ENCODE measurements at regions not wholly inside any gene's neighbourhood (a gene's known extent, or its start where the extent isn't known, plus 50 kb on each side); places are given as distances from the start of the nearest gene placed in this dataset.

DNA sequence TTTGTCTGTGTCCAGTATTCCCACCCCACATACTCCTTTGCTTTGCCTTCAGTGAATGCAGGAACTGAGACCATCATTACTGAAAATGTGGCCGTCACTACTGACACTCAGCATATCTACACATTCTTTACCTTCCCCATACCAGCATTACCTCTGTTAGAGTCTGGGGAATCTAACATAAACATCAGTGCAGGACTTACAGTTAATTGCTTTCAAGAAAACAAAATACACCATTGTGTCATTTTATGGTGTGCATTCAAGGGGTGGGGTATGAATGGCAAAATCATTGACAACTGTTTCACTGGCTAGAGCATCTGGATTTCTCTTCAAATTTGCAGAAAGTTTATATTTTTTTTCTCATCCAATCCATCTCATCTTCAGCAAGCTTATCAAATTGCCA, 731.4 kb upstream of the RIOK2 start:
- Mint-ChIP-seq H3K27ac (no peak overlapping the region), H3K36me3 (no peaks in the 10 kb centered on the region), H3K4me1 (no peaks in the 10 kb centered on the region), H3K9me3 (peaks cover 0 to 2% (median 0%) of the 10 kb centered on the region in 8 donors), H3K4me3 (no peak overlapping the region), H3K27me3 (no peaks in the 10 kb centered on the region)
- Histone ChIP-seq H3K36me3 (ENCODE audit: insufficient read depth, low read length) (no peaks in the 10 kb centered on the region), H3K4me1 (ENCODE audit: insufficient read depth, low read length) (no peaks in the 10 kb centered on the region), H3K4me3 (ENCODE audit: low read length in 2 of 2) (no peak overlapping the region), H3K9me3 (ENCODE audit: control insufficient read depth in 1 of 2, low read length in 2 of 2) (no peaks in the 10 kb centered on the region), H3K27ac (ENCODE audit: low read depth, low read length) (no peak overlapping the region), H3K27me3 (ENCODE audit: insufficient read depth, low read length) (no peaks in the 10 kb centered on the region)
- no peak for DNase-seq
- CTCF ChIA-PET (ENCODE audit: partially characterized antibody) = no interaction called here
- POLR2A ChIA-PET (ENCODE audit: partially characterized antibody) = no interaction called here
- intact Hi-C loops (cut with micrococcal nuclease) = no loop called here

DNA sequence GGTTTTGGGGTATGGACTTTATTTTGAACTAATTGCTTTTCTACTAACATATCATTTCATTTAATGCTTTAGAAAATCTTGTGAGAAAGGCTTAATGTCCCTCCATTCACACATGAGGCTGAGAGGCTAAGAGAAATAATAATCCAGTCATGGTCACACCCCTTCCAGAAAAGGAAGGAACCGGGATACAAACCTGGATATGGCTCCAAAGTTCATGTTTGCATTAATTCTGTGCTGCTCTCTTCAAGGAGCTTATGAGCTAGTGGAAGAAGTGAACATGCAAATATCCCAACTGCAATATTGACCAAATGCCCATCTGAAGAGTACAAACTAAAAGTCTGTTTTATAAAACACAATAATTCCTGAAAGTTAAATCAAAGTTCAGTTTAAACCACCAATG, 732.1 kb upstream of the RIOK2 start:
- ChIA-PET CTCF (ENCODE audit: partially characterized antibody) (no interaction called here), POLR2A (ENCODE audit: partially characterized antibody) (no interaction called here)
- no peaks in the 10 kb centered on the region for H3K4me1 Mint-ChIP-seq
- no peaks in the 10 kb centered on the region for H3K9me3 ChIP-seq (ENCODE audit: control insufficient read depth in 1 of 2, low read length in 2 of 2)
- no peaks in the 10 kb centered on the region for H3K36me3 ChIP-seq (ENCODE audit: insufficient read depth, low read length)
- H3K27ac ChIP-seq (ENCODE audit: low read depth, low read length) = no peak overlapping the region
- intact Hi-C loops (cut with micrococcal nuclease) = no loop called here
- H3K4me3 ChIP-seq (ENCODE audit: low read length in 2 of 2) = no peak overlapping the region
- H3K9me3 Mint-ChIP-seq = peaks cover 0 to 2% (median 0%) of the 10 kb centered on the region in 8 donors
- no peaks in the 10 kb centered on the region for H3K4me1 ChIP-seq (ENCODE audit: insufficient read depth, low read length)
- H3K27me3 ChIP-seq (ENCODE audit: insufficient read depth, low read length) = no peaks in the 10 kb centered on the region
- no peaks in the 10 kb centered on the region for H3K36me3 Mint-ChIP-seq
- H3K27ac Mint-ChIP-seq = no peak overlapping the region
- no peak for DNase-seq
- H3K27me3 Mint-ChIP-seq = no peaks in the 10 kb centered on the region
- H3K4me3 Mint-ChIP-seq = no peak overlapping the region

DNA sequence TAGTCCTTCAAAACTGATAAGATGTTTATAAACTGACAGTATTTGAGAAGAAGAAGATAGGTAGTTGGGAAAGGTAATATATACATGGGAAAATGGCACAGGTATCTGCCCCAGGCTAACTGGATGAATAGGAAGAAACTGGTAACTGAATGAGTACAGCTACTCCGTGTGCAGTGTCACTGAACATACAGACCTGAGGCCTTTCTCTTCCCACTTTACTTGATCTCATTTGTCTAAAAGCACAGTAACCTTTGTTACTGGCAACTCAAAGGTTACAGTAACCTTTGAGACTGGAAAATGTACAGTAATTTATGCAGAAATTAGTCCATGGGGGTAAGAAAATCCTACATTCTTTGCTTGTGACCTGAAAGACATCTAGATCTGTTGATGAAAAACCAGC, 735.0 kb upstream of the RIOK2 start:
- Mint-ChIP-seq H3K4me1 (no peaks in the 10 kb centered on the region), H3K36me3 (no peaks in the 10 kb centered on the region), H3K4me3 (no peak overlapping the region), H3K27ac (no peak overlapping the region), H3K27me3 (no peaks in the 10 kb centered on the region), H3K9me3 (no peaks in the 10 kb centered on the region)
- ChIA-PET CTCF (ENCODE audit: partially characterized antibody) (no interaction called here), POLR2A (ENCODE audit: partially characterized antibody) (interaction anchor here (0.5 kb wide), 1 partner anchor 160 kb away, joined by 3 read pairs; no protein-coding TSS in a partner anchor)
- Histone ChIP-seq H3K27me3 (ENCODE audit: insufficient read depth, low read length) (no peaks in the 10 kb centered on the region), H3K27ac (ENCODE audit: low read depth, low read length) (no peak overlapping the region), H3K4me1 (ENCODE audit: insufficient read depth, low read length) (no peaks in the 10 kb centered on the region), H3K36me3 (ENCODE audit: insufficient read depth, low read length) (no peaks in the 10 kb centered on the region), H3K4me3 (ENCODE audit: low read length in 2 of 2) (no peak overlapping the region), H3K9me3 (ENCODE audit: control insufficient read depth in 1 of 2, low read length in 2 of 2) (no peaks in the 10 kb centered on the region)
- intact Hi-C loops (cut with micrococcal nuclease) = no loop called here
- DNase-seq = no peak

GRCh38 chr5:97918620-97919019, 735.6 kb upstream of the RIOK2 start:
- H3K27me3 Mint-ChIP-seq = no peaks in the 10 kb centered on the region
- Histone ChIP-seq H3K27me3 (ENCODE audit: insufficient read depth, low read length) (no peaks in the 10 kb centered on the region), H3K36me3 (ENCODE audit: insufficient read depth, low read length) (no peaks in the 10 kb centered on the region), H3K4me3 (ENCODE audit: low read length in 2 of 2) (no peak overlapping the region), H3K4me1 (ENCODE audit: insufficient read depth, low read length) (no peaks in the 10 kb centered on the region), H3K9me3 (ENCODE audit: control insufficient read depth in 1 of 2, low read length in 2 of 2) (no peaks in the 10 kb centered on the region), H3K27ac (ENCODE audit: low read depth, low read length) (no peak overlapping the region)
- H3K27ac Mint-ChIP-seq = no peak overlapping the region
- intact Hi-C loops (cut with micrococcal nuclease) = no loop called here
- no peaks in the 10 kb centered on the region for H3K36me3 Mint-ChIP-seq
- DNase-seq = no peak
- H3K4me3 Mint-ChIP-seq = no peak overlapping the region
- H3K4me1 Mint-ChIP-seq = no peaks in the 10 kb centered on the region
- ChIA-PET CTCF (ENCODE audit: partially characterized antibody) (interaction anchor here (1.5 kb wide), 1 partner anchor 35 kb away, joined by 3 read pairs; no protein-coding TSS in a partner anchor), POLR2A (ENCODE audit: partially characterized antibody) (no interaction called here)
- no peaks in the 10 kb centered on the region for H3K9me3 Mint-ChIP-seq

DNA sequence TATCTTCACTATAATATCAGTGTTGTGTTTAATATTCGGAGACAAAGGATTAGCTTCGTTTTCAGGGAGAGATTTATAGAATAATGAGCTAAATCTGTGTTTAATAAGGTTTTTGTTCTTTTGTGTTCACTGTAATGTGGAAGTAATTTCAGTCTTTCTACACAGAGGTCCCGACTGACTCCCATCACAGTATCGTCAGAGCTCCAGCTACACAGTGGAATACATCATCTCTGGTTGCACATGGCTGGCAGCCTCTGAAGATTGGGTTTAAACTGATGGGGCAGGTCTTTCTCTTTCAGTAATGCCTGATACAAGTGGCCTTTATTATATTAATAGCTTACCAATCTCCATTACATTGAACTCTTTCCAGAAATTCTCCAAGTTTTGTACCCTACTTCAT, 736.7 kb upstream of the RIOK2 start:
- Histone ChIP-seq H3K4me1 (ENCODE audit: insufficient read depth, low read length) (no peaks in the 10 kb centered on the region), H3K9me3 (ENCODE audit: control insufficient read depth in 1 of 2, low read length in 2 of 2) (no peaks in the 10 kb centered on the region), H3K4me3 (ENCODE audit: low read length in 2 of 2) (no peak overlapping the region), H3K27me3 (ENCODE audit: insufficient read depth, low read length) (no peaks in the 10 kb centered on the region), H3K36me3 (ENCODE audit: insufficient read depth, low read length) (no peaks in the 10 kb centered on the region), H3K27ac (ENCODE audit: low read depth, low read length) (no peak overlapping the region)
- Mint-ChIP-seq H3K4me3 (no peak overlapping the region), H3K36me3 (no peaks in the 10 kb centered on the region), H3K27ac (no peak overlapping the region), H3K9me3 (no peaks in the 10 kb centered on the region), H3K4me1 (no peaks in the 10 kb centered on the region), H3K27me3 (no peaks in the 10 kb centered on the region)
- DNase-seq = no peak
- intact Hi-C loops (cut with micrococcal nuclease) = no loop called here
- ChIA-PET POLR2A (ENCODE audit: partially characterized antibody) (no interaction called here), CTCF (ENCODE audit: partially characterized antibody) (interaction anchor here (1.5 kb wide), 1 partner anchor 36 kb away, joined by 3 read pairs; no protein-coding TSS in a partner anchor)

- Mint-ChIP-seq H3K4me1 (no peaks in the 10 kb centered on the region), H3K36me3 (no peaks in the 10 kb centered on the region), H3K27me3 (no peaks in the 10 kb centered on the region), H3K27ac (no peak overlapping the region), H3K9me3 (no peaks in the 10 kb centered on the region), H3K4me3 (no peak overlapping the region)
- H3K4me3 ChIP-seq (ENCODE audit: low read length in 2 of 2) = no peak overlapping the region
- H3K9me3 ChIP-seq (ENCODE audit: control insufficient read depth in 1 of 2, low read length in 2 of 2) = no peaks in the 10 kb centered on the region
- ChIA-PET POLR2A (ENCODE audit: partially characterized antibody) (no interaction called here), CTCF (ENCODE audit: partially characterized antibody) (no interaction called here)
- no peak overlapping the region for H3K27ac ChIP-seq (ENCODE audit: low read depth, low read length)
- intact Hi-C loops (cut with micrococcal nuclease) = no loop called here
- no peaks in the 10 kb centered on the region for H3K36me3 ChIP-seq (ENCODE audit: insufficient read depth, low read length)
- no peaks in the 10 kb centered on the region for H3K27me3 ChIP-seq (ENCODE audit: insufficient read depth, low read length)
- H3K4me1 ChIP-seq (ENCODE audit: insufficient read depth, low read length) = no peaks in the 10 kb centered on the region
- no peak for DNase-seq
Measured at GRCh38 chr5:97922776-97923175, 739.7 kb upstream of the RIOK2 start.

DNA sequence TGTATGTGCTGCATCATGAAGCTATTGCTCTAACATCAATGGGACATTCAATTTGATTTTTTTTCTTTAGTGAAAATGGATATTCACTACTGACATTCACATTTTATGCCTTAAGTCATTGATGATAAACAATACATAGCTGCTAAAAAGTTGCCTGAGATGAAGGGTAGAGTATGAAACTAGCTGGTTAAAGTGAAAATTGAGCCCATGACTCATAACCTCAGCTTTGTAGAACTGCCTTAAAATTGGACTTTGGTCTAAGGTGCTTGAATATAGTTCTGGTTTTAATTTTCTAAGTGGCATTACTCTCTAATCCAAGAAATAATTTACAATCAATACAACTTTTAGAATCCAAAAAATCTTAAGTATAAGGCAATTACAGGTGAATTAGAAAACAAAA, 740.4 kb upstream of the RIOK2 start:
- no peaks in the 10 kb centered on the region for H3K27me3 ChIP-seq (ENCODE audit: insufficient read depth, low read length)
- Mint-ChIP-seq H3K4me1 (no peaks in the 10 kb centered on the region), H3K9me3 (no peaks in the 10 kb centered on the region), H3K27ac (no peak overlapping the region), H3K36me3 (no peaks in the 10 kb centered on the region), H3K4me3 (no peak overlapping the region), H3K27me3 (no peaks in the 10 kb centered on the region)
- no peaks in the 10 kb centered on the region for H3K36me3 ChIP-seq (ENCODE audit: insufficient read depth, low read length)
- H3K27ac ChIP-seq (ENCODE audit: low read depth, low read length) = no peak overlapping the region
- intact Hi-C loops (cut with micrococcal nuclease) = no loop called here
- H3K4me1 ChIP-seq (ENCODE audit: insufficient read depth, low read length) = no peaks in the 10 kb centered on the region
- ChIA-PET POLR2A (ENCODE audit: partially characterized antibody) (no interaction called here), CTCF (ENCODE audit: partially characterized antibody) (no interaction called here)
- no peak overlapping the region for H3K4me3 ChIP-seq (ENCODE audit: low read length in 2 of 2)
- no peaks in the 10 kb centered on the region for H3K9me3 ChIP-seq (ENCODE audit: control insufficient read depth in 1 of 2, low read length in 2 of 2)
- DNase-seq = no peak

- ChIA-PET CTCF (ENCODE audit: partially characterized antibody) (no interaction called here), POLR2A (ENCODE audit: partially characterized antibody) (no interaction called here)
- Mint-ChIP-seq H3K36me3 (no peaks in the 10 kb centered on the region), H3K27me3 (no peaks in the 10 kb centered on the region), H3K4me3 (no peak overlapping the region), H3K9me3 (no peaks in the 10 kb centered on the region), H3K27ac (no peak overlapping the region), H3K4me1 (no peaks in the 10 kb centered on the region)
- H3K4me1 ChIP-seq (ENCODE audit: insufficient read depth, low read length) = no peaks in the 10 kb centered on the region
- H3K4me3 ChIP-seq (ENCODE audit: low read length in 2 of 2) = no peak overlapping the region
- no peaks in the 10 kb centered on the region for H3K27me3 ChIP-seq (ENCODE audit: insufficient read depth, low read length)
- H3K9me3 ChIP-seq (ENCODE audit: control insufficient read depth in 1 of 2, low read length in 2 of 2) = no peaks in the 10 kb centered on the region
- intact Hi-C loops (cut with micrococcal nuclease) = no loop called here
- no peak overlapping the region for H3K27ac ChIP-seq (ENCODE audit: low read depth, low read length)
- no peaks in the 10 kb centered on the region for H3K36me3 ChIP-seq (ENCODE audit: insufficient read depth, low read length)
- DNase-seq = no peak
Measured at GRCh38 chr5:97923997-97924396, 741.0 kb upstream of the RIOK2 start.
